ENCODE measurements at regions not wholly inside any gene's neighbourhood (a gene's known extent, or its start where the extent isn't known, plus 50 kb on each side); places are given as distances from the start of the nearest gene placed in this dataset.

GRCh38 chr16:88283596-88283995 is 99.2 kb upstream of the ZNF469 start:
- no peak for DNase-seq (ENCODE audit: low read depth in 4 of 4, low spot score in 1 of 4)

DNA sequence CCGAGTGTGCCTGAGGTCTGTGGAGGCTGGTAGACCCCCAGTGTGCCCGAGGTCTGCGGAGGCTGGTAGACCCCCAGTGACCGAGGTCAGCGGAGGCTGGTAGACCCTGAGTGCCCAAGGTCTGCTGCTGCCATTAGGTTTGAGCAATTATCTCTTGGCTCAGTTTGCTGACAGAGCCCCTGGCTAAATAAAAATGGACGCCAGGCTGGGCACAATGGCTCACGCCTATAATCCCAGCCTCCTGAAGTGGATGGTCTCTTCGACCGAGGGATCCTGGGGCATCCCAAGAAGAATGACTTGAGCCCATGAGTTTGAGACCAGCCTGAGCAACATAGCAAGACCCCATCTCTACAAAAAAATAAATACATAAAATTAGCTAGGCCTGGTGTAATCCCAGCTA is 98.7 kb upstream of the ZNF469 start:
- no peak for DNase-seq (ENCODE audit: low read depth in 4 of 4, low spot score in 1 of 4)

DNA sequence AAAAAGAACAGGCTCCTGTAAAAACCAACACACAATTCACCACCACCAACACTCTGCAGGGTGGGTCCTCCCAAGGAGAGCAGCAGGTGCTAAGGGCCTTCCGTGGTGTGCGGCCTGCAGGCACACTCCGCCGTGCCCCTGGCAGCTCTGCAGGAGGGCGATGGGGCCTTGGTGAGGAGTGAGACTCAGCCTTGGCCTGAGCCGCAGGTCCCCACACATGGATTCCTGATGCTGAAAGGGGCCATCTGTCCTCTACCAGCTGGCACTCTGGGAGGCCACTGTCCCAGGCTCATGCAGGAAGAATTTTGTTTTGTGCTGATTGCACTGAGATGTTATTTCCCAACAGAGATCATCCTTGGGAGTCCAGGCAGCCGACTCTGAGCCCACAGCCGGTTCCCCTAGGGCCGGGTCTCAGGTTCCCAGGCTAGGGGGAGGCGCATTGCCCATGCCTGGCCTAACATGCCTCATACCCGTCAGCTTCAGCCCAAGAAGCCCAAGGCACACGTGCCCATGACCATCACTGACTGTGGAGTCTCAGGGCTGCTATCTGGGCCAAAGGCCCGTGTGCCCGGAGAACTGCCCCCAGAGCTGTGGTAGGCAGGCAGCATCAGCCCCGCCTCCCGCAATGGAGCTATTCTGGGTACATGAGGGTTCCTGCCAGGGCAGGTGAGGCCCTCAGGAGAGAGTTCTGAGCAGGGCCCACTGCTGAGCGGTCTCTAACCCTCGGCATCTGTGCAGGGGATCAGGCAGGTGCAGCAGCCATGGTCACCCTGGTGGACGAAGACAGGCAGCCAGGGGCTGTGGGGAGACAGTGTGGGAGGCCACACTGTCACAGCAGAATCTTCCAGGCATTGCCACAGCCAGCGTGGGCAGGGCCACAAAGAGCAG is 97.9 kb upstream of the ZNF469 start:
- no peak for DNase-seq (ENCODE audit: low read depth in 4 of 4, low spot score in 1 of 4)

DNA sequence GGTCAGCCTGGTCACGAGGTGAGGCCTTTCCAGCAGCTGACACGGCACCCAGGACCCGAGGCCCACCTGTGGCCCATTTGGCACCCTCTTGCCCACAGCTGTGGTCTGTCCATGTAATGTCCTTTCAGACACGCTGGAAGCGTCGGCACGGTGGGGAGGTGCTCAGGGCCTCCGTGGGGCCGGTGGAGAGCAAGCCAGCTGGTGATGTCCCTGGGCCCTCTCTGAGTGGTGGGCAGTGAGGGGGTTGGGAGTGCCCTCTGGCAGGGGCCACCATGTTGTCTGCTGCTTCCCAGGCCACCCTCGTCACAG is 97.3 kb upstream of the ZNF469 start:
- no peak for DNase-seq (ENCODE audit: low read depth in 4 of 4, low spot score in 1 of 4)

DNA sequence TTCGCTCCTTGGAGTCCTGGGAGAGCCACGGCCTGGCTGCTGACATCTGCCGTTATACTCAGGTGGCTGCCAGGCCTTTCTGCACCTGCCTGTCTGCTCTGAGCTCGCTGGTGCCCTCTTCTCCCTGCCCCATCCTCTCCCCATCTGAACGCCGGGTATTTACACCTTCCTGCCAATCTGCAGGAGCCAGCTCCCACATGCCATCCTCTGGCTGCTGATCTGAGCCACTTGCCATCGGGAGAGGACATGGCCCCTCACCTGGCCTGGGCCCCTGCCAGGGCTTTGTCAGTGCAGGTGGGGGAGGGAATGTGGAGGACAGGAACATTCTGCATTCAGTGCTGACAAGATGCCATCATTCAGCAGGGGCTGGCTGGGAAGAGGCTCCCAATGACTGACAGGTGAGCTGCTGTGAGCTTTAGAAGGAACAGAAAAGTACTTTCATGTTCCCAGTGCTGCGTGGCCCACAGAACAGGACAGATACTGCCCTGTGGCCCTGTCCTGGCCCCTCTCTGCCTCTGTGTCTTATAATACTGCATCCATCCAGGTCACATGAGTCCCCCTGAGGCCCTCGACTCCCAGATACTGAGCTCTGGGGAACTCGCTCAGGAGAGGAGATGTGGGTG is 96.3 kb upstream of the ZNF469 start:
- DNase-seq (ENCODE audit: low read depth in 4 of 4, low spot score in 1 of 4) = no peak

DNA sequence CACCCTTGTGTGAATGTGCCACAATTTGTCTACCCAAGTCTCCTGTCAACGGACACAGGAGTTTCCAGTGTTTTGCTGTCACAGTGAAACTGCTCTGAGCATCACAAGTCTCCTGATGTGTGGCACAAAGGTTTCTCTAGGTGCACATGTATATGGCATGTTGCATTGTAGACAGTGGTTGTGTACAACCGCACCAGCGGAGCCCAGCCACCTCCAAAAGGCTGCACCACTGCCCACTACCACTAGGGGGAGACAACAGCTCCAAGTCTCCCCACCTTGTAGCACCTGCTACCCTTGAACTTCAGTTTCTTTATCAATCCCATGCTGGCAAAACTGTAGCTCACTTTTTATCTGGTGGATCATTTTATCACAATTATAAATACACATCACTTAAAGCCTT is 95.5 kb upstream of the ZNF469 start:
- no peak for DNase-seq (ENCODE audit: low read depth in 4 of 4, low spot score in 1 of 4)

GRCh38 chr16:88288303-88288702 is 94.5 kb upstream of the ZNF469 start:
- no peak for DNase-seq (ENCODE audit: low read depth in 4 of 4, low spot score in 1 of 4)

GRCh38 chr16:88289001-88289400 is 93.8 kb upstream of the ZNF469 start:
- DNase-seq (ENCODE audit: low read depth in 4 of 4, low spot score in 1 of 4) = no peak

GRCh38 chr16:88289561-88289960 is 93.2 kb upstream of the ZNF469 start:
- DNase-seq (ENCODE audit: low read depth in 4 of 4, low spot score in 1 of 4) = no peak

DNA sequence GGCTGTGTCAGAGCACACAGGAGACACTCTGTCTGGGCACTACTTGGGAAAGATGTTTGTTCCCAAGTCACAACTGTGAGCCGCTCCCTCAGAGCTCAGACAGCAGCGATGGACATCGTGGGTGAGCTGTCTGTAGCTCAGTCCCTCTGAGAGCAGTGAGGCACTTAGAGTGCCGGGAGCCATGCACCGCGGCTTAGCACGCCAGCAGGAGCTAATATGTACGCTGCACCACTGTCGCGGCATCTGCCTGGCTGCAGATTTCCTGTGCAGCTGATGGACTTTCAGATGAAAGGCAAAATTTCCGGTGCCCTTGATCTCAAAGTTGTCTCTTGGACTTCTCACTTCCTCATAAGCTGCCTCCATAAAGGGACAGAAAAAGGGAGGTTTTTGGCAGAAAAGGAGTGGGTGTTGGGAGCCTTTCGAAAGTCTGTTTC is 92.8 kb upstream of the ZNF469 start:
- no peak for DNase-seq (ENCODE audit: low read depth in 4 of 4, low spot score in 1 of 4)

DNA sequence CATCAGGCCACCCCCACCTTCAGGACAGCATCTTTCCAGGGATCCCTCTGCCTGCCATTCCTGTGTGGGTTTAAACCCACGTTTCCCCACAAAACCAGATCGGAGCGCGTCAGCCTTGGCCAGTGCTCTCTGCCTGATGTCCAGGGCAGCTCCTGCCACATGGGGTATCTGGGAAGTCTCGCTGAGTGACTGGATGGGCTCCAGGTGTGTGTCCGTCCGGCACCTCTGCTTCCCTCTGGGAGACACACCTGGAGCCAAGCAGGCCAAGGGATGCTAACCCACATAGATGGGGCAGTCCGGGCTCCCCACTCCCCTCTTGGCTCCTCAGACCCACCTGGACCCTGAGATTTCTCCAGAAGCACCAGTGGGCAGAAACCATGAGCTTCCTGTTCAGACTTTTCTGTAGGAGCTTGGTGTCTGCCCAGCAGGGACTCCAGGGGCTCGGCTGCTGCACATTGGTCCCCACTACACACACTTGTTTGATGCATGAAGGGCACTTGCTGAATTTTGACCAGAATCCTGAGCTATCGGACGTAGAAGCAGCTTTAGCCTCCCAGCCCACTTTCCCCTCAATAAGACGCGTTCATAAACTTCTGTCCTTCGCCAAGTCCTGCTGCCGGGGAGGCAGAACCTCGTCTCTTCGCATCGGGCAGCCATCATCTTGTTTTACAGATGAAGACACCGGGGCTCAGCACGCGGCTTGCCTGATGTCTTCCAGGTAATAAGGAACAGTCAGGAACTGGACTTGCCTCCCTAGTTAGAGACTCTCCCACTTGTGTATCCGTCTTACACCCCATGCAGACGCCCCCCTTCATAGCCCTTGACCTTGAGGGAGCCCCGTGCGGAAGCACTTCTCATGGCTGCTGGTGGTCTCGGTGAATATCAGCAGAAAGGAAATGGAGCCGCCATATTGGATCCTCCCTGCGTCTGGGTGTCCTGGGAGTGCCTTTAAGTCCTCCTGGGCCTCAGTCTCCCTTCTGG is 91.6 kb upstream of the ZNF469 start:
- no peak for DNase-seq (ENCODE audit: low read depth in 4 of 4, low spot score in 1 of 4)

- DNase-seq (ENCODE audit: low read depth in 4 of 4, low spot score in 1 of 4) = no peak
Observed at GRCh38 chr16:88292007-88292970, 90.5 kb upstream of the ZNF469 start.

- DNase-seq (ENCODE audit: low read depth in 4 of 4, low spot score in 1 of 4) = no peak
Observed at GRCh38 chr16:88293097-88293496, 89.7 kb upstream of the ZNF469 start.

DNA sequence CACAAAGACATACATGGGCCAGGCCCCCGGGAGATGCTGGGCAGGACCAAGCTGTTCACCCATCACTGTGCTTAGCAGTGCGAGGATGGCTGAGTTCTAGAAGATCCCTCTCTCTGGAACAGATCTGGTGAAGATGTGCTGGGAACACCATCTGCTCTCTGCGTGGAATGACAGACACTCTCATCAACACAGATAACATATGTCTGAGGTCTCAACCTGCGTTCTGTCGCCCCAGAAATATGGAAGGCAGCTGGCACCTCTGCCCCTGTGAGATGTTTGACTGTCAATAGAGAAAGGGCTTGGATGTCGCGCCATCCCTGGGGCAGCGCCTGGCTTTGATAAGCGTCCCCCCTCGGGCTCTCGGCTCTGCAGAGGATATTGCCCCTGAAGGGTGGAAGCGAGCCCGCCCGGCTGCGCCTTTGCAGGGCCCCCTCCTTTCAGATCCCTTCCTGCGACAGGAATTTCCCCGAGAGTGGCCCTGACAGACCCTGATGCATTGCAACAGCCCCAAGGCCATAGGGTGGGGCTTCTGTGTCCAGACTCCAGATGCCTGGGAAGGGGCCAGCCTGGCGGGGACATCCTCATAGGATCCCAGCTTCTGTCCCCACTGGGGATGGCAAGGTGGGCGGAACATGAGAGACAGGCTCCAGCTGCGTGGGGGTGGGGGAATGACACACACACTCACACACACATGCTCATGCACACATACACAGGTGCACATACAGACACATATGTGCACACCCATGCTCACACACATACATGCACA is 86.9 kb upstream of the ZNF469 start:
- no peak for DNase-seq (ENCODE audit: low read depth in 4 of 4, low spot score in 1 of 4)

DNA sequence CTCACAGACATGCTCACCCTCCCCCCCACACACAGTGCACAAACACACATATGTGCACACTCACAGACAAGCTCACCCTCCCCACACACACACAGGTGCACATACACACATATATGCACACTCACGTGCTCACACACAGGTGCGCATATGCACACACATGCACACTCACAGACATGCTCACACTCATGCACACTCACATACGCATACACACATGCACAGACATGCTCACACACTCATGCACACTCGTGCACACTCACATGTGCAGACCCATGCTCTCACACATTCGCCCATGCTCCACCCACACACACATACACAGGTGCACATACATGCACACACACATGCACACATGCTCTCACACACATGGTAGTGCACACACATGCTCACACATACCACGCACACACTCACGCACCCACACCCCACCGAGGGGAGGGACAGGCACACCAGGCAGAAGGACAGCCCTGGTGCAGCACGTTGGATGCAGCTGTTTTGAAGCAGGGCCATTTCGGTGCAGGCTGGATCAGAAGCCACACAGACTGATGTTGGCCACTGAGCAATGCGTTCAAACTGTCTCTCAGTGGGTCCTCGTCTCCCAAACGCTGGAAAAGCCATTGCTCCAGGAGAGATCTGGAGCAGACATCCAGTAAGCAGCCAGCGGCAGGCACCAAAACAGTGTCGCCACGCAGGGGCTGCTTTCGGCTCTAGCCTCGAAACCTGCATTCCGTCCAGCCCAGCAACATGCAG is 86.2 kb upstream of the ZNF469 start:
- no peak for DNase-seq (ENCODE audit: low read depth in 4 of 4, low spot score in 1 of 4)

DNA sequence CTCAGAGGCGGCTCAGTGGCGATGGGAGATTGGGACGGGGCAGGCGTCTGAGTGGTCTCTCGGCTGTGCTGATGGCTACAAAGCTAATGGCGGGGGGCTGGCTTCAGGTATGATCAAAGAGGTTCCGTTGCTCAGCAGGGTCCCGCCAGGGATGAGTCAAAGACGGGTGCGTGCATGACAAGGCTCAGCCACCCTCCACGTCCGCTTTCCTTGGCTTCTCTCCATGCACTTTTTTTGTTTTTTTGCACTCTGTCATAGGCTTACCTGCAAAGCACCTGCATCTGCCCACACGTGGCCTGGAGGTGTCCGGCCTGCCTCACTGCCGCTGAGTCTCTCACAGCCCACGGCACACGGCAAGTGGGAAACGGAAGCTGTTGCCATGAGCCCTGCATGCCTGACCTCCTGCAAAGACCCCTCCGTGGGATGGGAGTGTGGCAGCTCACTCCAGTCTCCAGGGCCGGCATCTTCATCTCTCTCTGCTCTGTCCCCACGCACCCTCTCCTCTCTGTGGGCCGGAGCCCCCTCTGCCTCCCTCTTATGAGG is 85.5 kb upstream of the ZNF469 start:
- DNase-seq (ENCODE audit: low read depth in 4 of 4, low spot score in 1 of 4) = no peak

- DNase-seq (ENCODE audit: low read depth in 4 of 4, low spot score in 1 of 4) = no peak
Observed at GRCh38 chr16:88298181-88298832, 84.5 kb upstream of the ZNF469 start.
